NCI-H82 (cell line): ENCODE measurements at regions not wholly inside any gene's neighbourhood (a gene's known extent, or its start where the extent isn't known, plus 50 kb on each side); places are given as distances from the start of the nearest gene placed in this dataset.

ENCODE experiments used
- DNase-seq: peaks from one replicate; lab custom pipeline; 2025; lab: John Stamatoyannopoulos, UW

DNA sequence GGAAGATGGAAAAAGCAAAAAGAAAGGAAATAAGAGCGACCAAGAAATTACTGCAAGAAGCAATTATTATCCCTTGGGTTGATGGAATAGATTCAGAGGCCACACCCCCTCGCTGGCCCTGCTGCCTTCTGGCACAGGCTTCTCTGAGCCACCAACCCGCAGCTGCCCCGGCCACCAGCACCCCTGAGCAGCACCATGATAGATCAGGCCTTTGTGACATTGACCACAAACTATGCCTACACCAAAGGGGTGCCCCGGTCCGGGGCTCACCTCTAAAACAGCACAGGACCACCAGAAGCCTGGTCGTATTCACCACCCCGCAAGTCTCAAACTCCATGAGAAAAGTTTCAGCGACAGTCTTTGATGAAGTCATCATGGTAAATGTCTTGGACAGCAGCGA lies 1059.3 kb downstream of the SLITRK1 start:
- DNase-seq = no peak

DNA sequence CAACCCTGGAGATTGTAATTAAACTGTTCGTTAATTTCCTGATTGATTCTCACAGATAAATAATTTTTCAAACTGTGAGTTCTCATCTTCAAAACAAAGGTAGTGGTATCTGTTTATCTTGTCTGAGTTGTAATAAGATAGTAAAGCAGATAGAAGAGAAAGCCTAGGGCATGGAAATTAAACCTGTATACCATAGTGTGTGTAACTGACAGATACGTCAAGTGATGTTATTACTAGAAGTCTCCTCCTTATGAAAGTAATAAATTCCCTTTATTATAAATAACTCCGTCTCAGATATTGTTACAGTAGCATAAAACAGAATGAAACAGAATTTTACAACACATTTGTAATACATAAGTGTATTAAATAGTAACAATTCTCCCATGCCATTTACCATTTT lies 1065.1 kb downstream of the SLITRK1 start:
- no peak for DNase-seq

DNA sequence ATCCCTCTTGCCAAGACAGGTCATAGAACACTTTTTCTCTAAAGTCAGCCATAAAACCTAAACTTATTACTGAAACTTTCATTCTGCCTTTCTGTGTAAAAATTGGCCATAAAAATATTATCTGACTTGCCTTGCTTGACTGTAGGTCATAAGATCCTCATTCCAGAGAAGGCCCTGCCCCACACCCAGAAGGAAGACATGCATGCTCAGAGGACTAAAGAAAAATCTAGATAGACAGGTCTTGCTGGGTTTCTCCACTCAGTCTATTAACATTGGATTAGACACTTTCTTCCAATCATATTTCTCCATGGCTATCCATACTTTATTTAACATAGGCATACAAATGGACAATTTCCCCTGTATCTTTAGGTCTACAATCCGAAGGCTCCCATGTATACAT lies 1066.5 kb downstream of the SLITRK1 start:
- no peak for DNase-seq

DNA sequence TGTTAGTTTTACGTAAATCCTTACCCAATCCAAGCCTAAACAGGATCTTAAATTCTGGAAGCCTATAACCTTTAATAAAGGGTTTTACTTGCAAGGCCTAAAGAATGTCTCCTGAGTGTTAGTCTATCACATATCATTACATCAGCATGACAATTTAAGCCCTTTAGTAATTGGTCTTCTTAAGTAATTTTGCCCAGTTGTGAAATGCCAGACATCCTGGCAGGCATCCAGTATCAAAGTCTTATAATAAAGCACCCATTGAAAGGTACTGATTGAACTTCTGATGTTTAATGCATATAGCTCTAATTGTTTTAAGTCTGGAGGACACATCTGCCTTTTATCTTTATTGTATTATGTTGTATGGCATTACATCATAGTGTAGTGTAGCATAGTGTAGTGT lies 1078.9 kb downstream of the SLITRK1 start:
- peak; percentile 69 for DNase-seq

DNA sequence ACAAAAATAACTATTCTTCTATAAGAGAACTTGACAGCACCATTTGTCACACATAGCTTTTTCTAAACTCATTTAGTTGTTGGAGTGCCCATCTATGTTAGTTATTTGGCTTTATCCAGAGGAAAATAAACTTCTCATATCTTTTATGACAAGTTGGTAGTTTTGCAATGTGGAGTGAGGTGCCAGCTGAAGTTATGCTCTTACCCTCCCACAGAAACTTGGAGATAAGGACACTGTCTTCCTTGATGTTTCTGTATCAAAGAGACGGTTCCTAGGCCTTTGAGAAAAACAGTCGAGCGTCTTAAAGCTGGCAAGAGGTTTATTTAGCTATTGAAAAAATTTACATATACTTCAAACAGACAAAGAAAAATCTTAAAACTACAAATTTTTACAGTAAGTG lies 1079.7 kb downstream of the SLITRK1 start:
- no peak for DNase-seq

DNA sequence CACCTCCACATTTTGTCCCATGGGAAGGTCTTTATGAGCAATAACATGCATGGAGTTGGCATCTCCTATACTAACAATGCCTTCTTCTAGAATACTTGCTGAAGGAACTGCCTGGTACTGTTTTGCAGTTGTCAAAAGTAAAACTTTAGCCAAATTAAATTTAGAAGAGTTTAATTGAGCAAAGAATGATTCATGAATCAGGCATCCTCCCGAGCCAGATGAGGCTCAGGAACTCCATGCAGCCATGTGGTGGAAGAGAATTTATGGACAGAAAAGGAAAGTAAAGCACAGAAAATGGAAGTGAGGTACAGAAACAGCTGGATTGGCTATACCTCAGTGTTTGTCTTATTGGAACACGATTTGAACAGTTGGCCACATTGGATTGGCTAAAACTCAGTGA lies 1081.9 kb downstream of the SLITRK1 start:
- DNase-seq = no peak

DNA sequence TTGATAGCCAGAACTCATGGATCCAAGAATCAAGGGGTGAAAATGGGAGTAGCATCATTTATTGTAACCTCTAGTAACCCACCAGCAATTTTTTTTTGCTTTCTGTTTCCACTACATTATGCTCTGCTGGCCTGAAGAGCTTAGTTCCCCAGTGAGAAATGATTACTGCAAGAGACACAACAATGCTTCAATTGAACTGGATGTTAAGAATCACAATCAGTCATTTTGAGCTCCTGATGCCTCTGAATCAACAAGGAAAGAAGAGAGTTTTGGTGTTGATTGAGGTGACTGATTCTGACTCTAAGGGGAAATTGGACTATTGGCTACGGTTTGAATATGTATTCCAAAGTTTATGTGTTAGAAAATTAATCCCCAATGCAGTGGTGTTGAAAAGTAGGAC lies 1084.4 kb downstream of the SLITRK1 start:
- DNase-seq = no peak

DNA sequence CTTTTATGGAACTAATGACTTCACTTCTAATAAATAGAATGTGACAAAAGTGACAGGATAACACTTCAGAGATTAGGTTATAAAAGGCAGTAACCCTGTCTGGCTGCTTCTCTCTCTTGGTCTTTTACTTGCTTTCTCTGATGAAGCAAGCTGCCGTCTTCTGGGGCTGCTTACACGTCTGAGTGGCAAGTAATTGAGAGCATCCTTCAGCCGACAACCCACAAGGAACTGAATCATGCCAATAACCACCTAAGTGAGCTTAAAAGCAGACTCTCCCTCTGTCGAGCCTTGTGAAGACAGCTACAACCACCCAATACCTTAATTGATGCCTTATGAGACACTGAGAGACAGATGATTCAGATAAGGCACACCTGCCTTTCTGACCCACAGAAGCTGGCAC lies 1091.2 kb downstream of the SLITRK1 start:
- DNase-seq = peak; percentile 16

DNA sequence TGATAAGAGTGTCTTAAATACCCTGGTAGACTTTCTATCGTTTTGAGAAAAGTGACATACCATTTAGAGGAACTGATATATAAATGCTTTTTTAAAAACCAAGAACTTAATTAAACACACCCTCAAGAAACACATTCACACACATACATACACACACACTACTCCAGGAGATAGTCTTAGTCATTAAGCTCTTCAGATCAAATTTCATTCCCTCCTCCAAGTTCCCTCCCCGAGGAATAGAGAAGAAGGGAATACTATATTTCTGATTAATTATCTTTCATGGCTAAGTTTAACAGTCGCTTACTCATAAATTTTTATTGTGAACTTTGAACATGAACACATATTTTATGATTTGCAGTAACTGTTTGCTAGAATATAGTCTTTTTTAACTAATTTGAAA lies 1109.5 kb downstream of the SLITRK1 start:
- DNase-seq = peak; percentile 13

DNA sequence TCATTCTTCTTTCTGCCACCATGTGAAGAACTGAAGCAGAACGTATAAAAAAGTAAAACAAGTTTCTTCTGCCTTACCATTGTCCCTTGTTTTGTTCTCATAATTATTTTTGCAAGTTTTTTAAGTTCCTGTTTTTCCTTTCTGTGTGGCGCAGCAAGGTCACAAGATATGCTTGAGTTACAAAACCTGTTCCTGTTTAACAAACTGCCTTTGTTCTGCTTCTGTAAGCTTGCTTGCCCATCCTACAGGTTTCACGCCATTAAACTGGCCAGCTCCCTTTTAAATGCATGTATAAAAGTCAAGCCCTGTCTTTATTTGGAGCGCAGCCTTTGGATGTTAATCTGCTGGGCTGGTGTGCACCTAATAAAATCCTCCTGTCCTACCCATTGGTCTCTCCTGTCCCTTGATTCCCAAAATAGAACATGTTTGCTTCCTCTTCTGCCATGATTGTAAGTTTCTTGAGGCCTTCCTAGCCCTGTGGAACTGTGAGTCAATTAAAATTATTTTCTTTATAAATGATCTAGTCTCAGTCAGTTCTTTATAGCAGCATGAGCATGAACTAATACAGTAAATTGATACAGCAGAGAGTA lies 1115.4 kb downstream of the SLITRK1 start:
- DNase-seq = no peak

DNA sequence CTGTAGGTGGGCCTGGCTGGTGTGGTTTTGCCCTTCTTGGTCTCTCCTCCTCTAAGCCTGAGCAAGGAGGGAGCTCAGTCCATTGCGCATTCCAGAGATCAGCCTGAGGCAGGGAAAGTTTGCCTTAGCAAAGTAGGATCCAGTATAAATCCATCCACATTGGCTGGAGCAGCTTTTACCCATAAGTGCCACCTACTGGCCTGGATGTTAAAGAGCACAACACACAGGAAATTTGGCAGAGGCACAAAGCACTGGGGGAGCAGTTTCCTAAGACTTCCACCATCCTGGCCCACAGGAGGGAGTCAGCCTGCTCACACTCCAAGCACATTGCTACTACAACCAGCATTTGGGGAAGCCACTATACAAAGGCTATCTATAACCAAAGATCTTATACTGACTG lies 1124.2 kb downstream of the SLITRK1 start:
- DNase-seq = peak; percentile 73

DNA sequence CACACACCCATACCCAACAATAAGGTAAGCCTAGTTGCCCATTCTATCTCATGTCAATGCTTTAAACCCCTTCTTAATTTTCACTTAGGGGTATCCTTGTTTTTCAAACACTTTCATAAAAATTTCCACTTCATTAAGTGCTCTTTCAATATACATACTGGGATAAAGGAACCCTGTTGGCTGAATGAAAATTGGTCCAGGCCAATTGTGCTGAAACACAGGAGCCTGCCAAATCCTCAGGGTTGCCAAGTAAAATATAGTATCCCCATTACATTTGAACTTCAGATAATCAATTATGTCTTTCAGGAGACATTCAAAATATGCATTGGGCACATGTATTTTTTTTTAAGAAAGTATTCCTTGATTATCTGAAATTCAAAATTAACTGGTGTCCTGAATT lies 1131.1 kb downstream of the SLITRK1 start:
- DNase-seq = no peak

DNA sequence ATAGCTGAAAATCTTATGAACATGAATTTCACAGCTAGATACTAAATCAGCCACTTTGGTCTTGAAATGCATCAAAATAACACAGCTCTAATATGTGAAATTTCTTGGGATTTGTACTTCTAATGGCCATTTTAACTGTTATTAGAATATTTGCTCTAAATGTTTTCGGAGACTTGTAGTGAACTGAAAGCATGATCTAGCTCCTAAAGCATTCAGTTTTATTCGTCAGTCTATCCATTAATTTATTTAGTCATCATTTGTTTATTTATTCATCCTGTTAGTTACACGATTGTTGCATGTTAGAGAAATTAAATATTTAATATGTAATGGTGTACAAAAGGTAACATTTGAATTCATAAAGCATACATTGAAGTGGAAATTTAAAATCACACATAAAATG lies 1132.7 kb downstream of the SLITRK1 start:
- DNase-seq = no peak

DNA sequence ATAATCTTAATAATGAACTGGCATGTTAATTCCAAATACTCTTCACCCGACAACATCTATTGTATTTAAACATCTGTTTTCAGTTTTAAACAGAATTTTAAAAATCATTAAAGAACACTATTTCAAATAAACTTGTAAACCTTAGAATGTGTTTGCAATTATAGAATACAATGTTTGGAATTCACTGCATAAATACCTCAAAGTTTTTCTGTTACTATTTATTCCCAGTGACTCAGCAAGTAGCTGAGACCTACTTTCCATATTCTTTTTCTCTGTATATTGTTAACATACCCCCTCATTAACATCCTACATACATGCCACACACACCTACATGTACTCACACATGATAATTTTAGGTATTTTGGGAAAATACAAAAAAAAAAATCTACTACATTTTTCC lies 1134.3 kb downstream of the SLITRK1 start:
- no peak for DNase-seq

DNA sequence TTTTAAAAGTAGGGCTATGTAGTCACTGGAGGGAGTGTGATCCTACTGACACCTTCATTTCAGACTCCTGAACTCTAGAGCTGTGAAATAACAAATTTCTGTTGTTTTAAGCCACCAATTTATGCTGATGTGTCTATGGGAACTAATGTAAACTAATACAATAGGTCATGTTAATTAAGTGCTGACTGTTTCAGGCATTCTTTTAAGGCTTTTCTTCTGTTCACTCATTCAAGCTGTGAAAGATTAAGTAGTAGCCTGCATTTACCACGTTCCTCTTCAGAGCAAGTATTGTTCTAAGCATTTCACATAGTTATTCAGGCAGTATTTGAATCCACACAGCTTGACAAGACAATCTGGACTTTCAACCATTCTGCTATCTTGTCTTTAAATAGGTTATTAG lies 1135.0 kb downstream of the SLITRK1 start:
- no peak for DNase-seq

DNA sequence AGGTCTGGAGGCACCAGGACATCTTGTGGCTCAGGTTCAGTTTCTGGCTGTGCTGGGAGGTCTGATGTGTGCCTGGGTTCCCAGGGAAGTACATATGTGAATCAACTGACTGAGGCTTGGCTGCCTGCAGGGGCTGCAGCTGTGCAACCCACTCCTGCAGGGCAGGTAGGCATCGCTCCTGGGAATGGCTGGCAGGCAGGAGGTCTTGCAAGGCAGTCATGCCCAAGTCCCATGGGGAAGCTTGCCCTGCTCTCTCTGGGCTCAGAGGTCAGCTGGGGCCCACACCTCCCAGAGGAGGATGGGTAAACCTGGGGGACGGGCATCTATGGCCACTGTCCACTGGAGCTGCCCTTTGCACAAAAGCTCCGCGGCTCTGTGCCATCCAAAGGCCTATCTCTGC lies 1141.8 kb downstream of the SLITRK1 start:
- no peak for DNase-seq

DNA sequence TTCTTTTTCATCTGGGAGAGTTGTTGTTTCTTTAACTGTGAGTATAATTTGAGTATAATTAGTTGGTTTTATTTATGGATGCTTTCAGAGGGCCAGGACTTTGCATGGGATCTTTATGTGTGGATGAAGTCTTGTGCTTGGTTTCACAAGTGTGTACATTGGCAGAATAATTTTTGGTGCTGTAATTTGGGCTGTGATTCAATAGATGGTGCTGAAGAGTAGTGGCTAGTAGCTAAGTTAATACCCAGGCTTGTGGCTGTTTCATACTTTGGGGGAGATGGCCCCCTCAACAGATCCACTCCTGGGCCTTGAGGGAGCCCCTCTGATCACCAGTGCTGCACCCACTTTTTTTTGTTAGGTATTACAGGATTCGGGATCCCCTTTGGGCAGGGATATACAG lies 1142.4 kb downstream of the SLITRK1 start:
- no peak for DNase-seq

DNA sequence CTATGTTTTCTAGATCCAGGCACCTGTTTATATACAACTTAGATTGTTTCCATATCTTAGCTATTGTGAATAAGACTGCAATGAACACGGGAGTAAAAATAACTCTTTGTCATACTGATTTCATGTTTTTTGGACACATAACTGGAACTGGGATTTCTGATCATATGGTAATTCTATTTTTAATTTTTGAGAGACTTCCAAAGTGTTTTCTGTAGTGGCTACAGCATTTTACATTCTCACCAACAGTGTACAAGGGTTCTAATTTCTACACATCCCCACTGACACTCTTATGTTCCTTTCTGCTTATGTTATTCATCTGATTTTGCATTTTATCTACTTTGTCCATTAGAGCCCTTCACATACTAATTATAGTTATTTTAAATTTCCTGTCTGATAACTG lies 1152.9 kb downstream of the SLITRK1 start:
- DNase-seq = no peak

DNA sequence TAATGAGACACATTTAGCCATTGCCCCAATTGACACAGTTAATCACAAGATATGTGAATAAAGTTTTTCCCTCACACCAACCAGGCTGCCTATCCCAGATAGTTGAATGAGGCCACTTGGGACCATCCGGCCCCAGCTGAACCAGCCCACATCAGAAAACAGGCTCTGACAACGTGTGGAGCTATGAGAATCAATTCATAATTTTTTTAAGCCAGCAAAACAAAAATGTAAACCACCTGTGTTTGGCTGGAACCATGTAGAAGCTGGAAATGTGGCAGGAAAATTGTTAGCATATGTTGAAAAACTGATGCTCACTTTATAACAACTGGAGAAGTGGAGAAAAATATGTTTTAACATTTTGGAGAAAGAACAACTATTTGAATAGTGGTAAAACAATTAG lies 1161.3 kb downstream of the SLITRK1 start:
- no peak for DNase-seq

DNA sequence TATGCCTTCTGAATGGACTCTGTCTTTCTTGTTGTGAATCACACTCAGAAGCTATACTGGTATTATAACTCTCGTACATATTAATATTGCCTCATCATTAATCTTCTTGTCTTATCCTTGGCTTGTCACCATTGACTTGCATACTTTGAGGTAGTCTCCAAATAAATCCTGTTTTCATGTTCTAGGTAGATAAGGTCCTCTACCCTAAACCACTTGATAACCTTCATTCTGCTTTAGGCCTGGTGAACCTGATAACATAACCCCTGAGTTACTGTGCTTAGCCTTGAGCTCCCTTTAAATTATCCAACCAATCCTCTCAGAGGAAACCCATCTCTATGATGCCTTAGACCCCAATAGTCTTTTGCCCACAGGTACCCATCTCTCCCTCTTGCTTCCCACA lies 1162.3 kb downstream of the SLITRK1 start:
- DNase-seq = no peak

DNA sequence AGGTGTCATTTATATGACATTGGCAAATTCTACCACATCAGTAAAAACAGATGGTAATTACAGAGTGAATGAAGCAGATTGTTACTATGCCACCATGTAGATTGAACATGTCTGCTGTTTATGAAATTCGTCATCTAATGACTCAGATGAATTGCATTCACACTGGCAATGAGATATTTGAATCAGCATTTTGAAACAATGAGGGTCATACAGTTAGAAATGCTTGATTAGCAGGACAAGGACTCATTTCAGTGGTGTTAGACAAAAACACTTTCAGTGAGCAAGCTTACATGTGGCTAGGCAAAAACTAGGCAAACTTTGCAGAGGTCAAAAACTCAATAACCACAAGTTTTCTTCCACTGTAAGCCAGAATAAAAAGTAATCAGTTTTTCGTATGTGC lies 1165.0 kb downstream of the SLITRK1 start:
- DNase-seq = no peak

DNA sequence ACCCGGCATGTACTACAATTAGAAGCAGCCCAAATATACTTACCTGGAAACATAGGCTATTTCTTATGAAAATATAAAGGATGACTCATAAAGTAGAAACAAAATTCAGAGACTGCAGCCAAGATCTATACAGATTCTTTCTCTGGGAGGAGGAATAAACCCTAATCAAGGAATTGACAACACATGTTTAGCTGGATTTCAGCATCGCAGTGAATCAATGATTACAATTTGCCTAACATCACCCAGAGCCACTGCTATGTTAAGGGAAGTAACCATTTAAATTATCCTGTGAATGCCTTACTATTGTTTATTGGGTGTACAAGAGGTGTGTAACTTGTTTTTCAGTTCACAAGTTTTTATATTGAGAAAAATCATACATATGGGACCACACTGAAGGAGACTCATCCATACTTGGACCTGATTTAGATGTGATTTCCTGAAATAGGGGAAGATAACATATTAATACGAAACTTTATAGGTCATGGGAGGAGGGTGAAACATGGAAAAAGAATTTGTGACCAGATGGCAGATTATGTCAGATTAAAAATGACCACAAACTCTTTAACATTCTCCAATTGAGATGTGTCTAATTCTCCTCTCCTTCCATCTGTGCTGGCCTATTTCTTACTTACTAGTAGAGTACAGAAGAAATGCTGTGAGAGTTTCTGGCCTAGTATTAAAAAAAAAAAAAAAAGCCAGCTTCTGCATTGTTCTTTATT lies 1168.4 kb downstream of the SLITRK1 start:
- DNase-seq = peak; percentile 28

DNA sequence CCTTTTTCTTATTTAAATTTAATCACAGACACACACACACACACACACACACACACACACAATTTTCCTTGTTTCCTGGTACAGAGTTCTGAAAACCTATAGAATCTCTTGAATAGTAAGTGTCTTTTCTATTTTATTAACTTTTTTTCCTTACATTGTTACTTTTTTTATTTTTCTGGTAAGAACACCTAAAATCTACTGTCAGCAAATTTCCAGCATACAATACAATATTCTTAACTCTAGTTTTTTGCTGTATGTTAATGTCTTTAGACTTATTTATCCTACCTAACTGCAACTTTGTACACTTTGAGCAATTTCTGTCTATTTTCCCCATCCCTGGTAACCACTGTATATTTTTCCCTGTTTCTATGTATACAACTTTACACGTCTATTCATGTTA lies 1179.8 kb downstream of the SLITRK1 start:
- no peak for DNase-seq

DNA sequence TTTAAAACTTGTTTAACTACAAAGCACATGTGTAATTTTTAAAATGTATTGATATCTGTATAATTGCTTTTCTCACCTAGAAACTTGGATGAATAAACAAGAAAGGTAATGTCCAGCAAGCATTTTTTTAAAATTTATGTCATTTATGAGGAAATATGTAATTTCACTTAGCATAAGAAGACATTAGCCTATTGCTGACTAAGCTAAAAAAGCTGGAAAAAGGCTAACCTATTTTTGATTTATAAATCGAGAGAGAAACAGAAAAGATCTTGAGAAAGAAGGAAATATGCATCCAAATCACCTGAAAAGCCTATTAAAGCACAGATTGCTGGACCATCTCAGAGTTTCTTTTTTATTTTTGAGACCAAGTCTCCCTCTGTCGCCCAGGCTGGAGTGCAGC lies 1181.3 kb downstream of the SLITRK1 start:
- DNase-seq = no peak
